GM12878 (cell line): ENCODE measurements at regions not wholly inside any gene's neighbourhood (a gene's known extent, or its start where the extent isn't known, plus 50 kb on each side); places are given as distances from the start of the nearest gene placed in this dataset. TPM values are rescaled to one million over a fixed set of nuclear protein-coding genes. Genes with fewer than 3 reads are reported as not detected.

Source experiments
- ATAC-seq: fragments of 200-7000 bp; cut with Tn5 transposase; 3 replicates; pipeline ENCODE4 v1.9.1; 2020; ENCODE audit warnings: mild to moderate bottlenecking, moderate library complexity
- BruUV-seq: library from RNA; stranded (reverse); fragments of 400-500 nt; replicated peaks from 2 replicates; lab custom pipeline; 2021; lab: Mats Ljungman, UMichigan
- CTCF ChIA-PET: fragments of 300-600 bp; sonication (Branson Sonifier 250); formaldehyde crosslinking; extraction: SDS; loops from one replicate; lab custom pipeline; 2021; ENCODE audit warnings: inconsistent platforms; lab: Yijun Ruan, JAX
- POLR2A ChIA-PET: fragments of 350-600 bp; formaldehyde crosslinking; extraction: SDS; loops from one replicate; lab custom pipeline; 2021; ENCODE audit warnings: inconsistent platforms; lab: Charles Lee
- RAD21 ChIA-PET: fragments of 300-600 bp; sonication (Branson Sonifier 250); formaldehyde crosslinking; loops from one replicate; lab custom pipeline; 2023; ENCODE audit warnings: antibody characterized with exemption; ENCODE audit not compliant: unreplicated experiment; lab: Charles Lee
- SMC1A ChIA-PET: fragments of 300-600 bp; sonication (Branson Sonifier 250); formaldehyde crosslinking; loops from one replicate; lab custom pipeline; 2023; ENCODE audit not compliant: unreplicated experiment, uncharacterized antibody; lab: Charles Lee
- DNase-seq: peaks from one replicate; pipeline ENCODE4 v3.0.0-alpha.2; 2011; ENCODE audit warnings: low read depth, low spot score
- FAIRE-seq: peaks from 3 replicates; lab custom pipeline; 2011; peaks lifted over from hg19 to GRCh38; lab: Jason Lieb, UNC
- H2AFZ ChIP-seq: 2 replicates; pipeline ENCODE4 v1.6.0; 2011; ENCODE audit warnings: low read depth, low read length, control low read depth; ENCODE audit not compliant: control insufficient read depth
- H3K27ac ChIP-seq: 2 replicates; pipeline ENCODE4 v1.5.1; 2011; ENCODE audit warnings: control low read depth; ENCODE audit not compliant: control insufficient read depth, insufficient read depth
- H3K27me3 ChIP-seq, 2 experiments: replicated peaks in 1 of 2; 2 replicates each; pipeline versions ENCODE4 v1.6.0 to v1.6.1; 2011; ENCODE audit warnings: low read length in 1 of 2; ENCODE audit not compliant: control insufficient read depth in 2 of 2, insufficient read depth in 2 of 2
- H3K36me3 ChIP-seq, 2 experiments: 2 replicates each; pipeline ENCODE4 v1.5.1; 2011; ENCODE audit warnings: low read length in 1 of 2; ENCODE audit not compliant: control insufficient read depth in 2 of 2, insufficient read depth in 2 of 2
- H3K4me1 ChIP-seq: 2 replicates; pipeline ENCODE4 v1.6.1; 2011; ENCODE audit warnings: mild to moderate bottlenecking, low read length, moderate library complexity, mixed read lengths; ENCODE audit not compliant: control insufficient read depth, insufficient read depth
- H3K4me2 ChIP-seq: 2 replicates; pipeline ENCODE4 v1.6.0; 2011; ENCODE audit warnings: control low read depth; ENCODE audit not compliant: control insufficient read depth, insufficient read depth
- H3K4me3 ChIP-seq: fragments of 200-600 bp; sonication (generic); 2 replicates; pipeline ENCODE4 v1.5.1; 2016
- H3K79me2 ChIP-seq: 2 replicates; pipeline ENCODE4 v1.6.0; 2011; ENCODE audit warnings: low read length; ENCODE audit not compliant: control insufficient read depth, insufficient read depth
- H3K9ac ChIP-seq: 2 replicates; pipeline ENCODE4 v1.8.0; 2011; ENCODE audit warnings: low read length, control low read depth, mixed read lengths; ENCODE audit not compliant: control insufficient read depth, insufficient read depth
- H3K9me3 ChIP-seq: replicated peaks from 3 replicates; pipeline ENCODE4 v1.5.1; 2011; ENCODE audit warnings: mild to moderate bottlenecking, low read length; ENCODE audit not compliant: control insufficient read depth, insufficient read depth
- H4K20me1 ChIP-seq: 2 replicates; pipeline ENCODE4 v1.6.0; 2011; ENCODE audit not compliant: control insufficient read depth, insufficient read depth
- CBX3 ChIP-seq: fragments of 200-600 bp; sonication (generic); IDR thresholded peaks from 2 replicates; pipeline ENCODE4 v1.6.1; 2016; ENCODE audit warnings: low read depth, borderline replicate concordance
- IKZF1 ChIP-seq: fragments of 450-650 bp; conservative IDR thresholded peaks from 2 replicates; pipeline ENCODE4 v1.6.1; 2017; ENCODE audit warnings: antibody characterized with exemption, mild to moderate bottlenecking
- POU2F2 ChIP-seq: IDR thresholded peaks from 3 replicates; pipeline ENCODE4 v1.6.1; 2011; ENCODE audit warnings: low read depth, mild to moderate bottlenecking, low read length, borderline replicate concordance
- SPI1 ChIP-seq: IDR thresholded peaks from 2 replicates; pipeline ENCODE4 v1.6.1; 2011; ENCODE audit warnings: low read depth, mild to moderate bottlenecking, low read length, moderate library complexity, borderline replicate concordance; ENCODE audit not compliant: insufficient read depth
- WGBS: methylation state at CpG from one replicate; pipeline ENCODE4 v1.1.6; 2016; ENCODE audit warnings: low lambda C conversion rate; ENCODE audit not compliant: insufficient replicate concordance, insufficient coverage; ENCODE audit errors: missing lambda C conversion rate; 5-methylcytosine and 5-hydroxymethylcytosine counted together
- in situ Hi-C: fragments of 300-500 bp; cut with MboI; formaldehyde crosslinking; loops from 9 replicates; pipeline ENCODE4 v1.14.3; 2018; ENCODE audit warnings: mixed read lengths
- intact Hi-C: fragments of 100-400 bp; cut with micrococcal nuclease; formaldehyde crosslinking; loops from one replicate; pipeline ENCODE4 v1.14.2; 2022; ENCODE audit not compliant: unreplicated experiment
- microRNA counts: library from miRNA; unstranded; fragments of <30 nt; microRNA quantifications from one replicate; lab custom pipeline; 2016
- microRNA-seq: library from miRNA; unstranded; fragments of <30 nt; microRNA quantifications from one replicate; pipeline ENCODE4, GENCODE V29; 2018
- small RNA-seq: library from RNA; depleted of rRNA; stranded (forward); fragments of <200 nt; gene quantifications from one replicate; pipeline ENCODE3, GENCODE V24; 2014

GRCh38 chr20:25749649-25750048, 53.0 kb upstream of the ZNF337 start:
- H4K20me1 ChIP-seq, result no peaks in the 10 kb centered on the region
- H3K27ac ChIP-seq, result no peak overlapping the region
- ChIA-PET POLR2A (no interaction called here), SMC1A (no interaction called here)
- 92% methylated on average over 4 of the region's 4 CpGs for WGBS
- in situ Hi-C loops, result no loop called here
- no peak overlapping the region for H3K4me3 ChIP-seq
- no TSS peak for BruUV-seq
- DNase-seq, result no peak
- no peak for FAIRE-seq
- H3K79me2 ChIP-seq, result no peaks in the 10 kb centered on the region
- H3K27me3 ChIP-seq, result no peaks in the 10 kb centered on the region
- no peak for TF ChIP-seq CBX3
- TF ChIP-seq SPI1, result no peak
- TF ChIP-seq POU2F2, result no peak
- no peak for TF ChIP-seq IKZF1
- TF ChIP-seq, all 136 proteins: peak for 0
- Histone ChIP-seq H2AFZ (no peak overlapping the region), H3K36me3 (no peaks in the 10 kb centered on the region), H3K4me2 (no peak overlapping the region), H3K4me1 (no peaks in the 10 kb centered on the region), H3K9ac (no peak overlapping the region), H3K9me3 (no peaks in the 10 kb centered on the region)
- CTCF ChIA-PET, result no interaction called here
- RAD21 ChIA-PET, result no interaction called here
- ATAC-seq, result no peak
- intact Hi-C loops, result no loop called here

MicroRNAs encoded in the stretch of these regions (microRNA counts, 767-probe panel; counts per million panel counts)
- microRNA hsa-miR-663a (lab: Ali Mortazavi, UCI), result 1,346 counts per million, percentile 48 among the panel's probes with 10 or more counts

Small RNA genes lying in the stretch of these regions (microRNA-seq; reads per million reads assigned to microRNA genes)
- not detected for gene MIR663A

Small RNA genes lying in the stretch of these regions (small RNA-seq; reads per million reads assigned to genes)
- not detected for gene CFTRP1
